Activated naive CD8-positive, alpha-beta T cell treated with anti-CD3 and anti-CD28 coated beads, Interleukin-2, amount 50 U/mL, for 16 hours (primary cell): ENCODE measurements at regions not wholly inside any gene's neighbourhood (a gene's known extent, or its start where the extent isn't known, plus 50 kb on each side); places are given as distances from the start of the nearest gene placed in this dataset.
"Not testable (repeated sequence)": the region's sequence is repeated elsewhere in the genome, so short reads cannot be mapped to it uniquely, and the experiment has no call there.

Source experiments
- DNase-seq: peaks from one replicate; pipeline ENCODE4 v3.0.0-alpha.2; 2020; ENCODE audit warnings: low read depth, low spot score

DNA sequence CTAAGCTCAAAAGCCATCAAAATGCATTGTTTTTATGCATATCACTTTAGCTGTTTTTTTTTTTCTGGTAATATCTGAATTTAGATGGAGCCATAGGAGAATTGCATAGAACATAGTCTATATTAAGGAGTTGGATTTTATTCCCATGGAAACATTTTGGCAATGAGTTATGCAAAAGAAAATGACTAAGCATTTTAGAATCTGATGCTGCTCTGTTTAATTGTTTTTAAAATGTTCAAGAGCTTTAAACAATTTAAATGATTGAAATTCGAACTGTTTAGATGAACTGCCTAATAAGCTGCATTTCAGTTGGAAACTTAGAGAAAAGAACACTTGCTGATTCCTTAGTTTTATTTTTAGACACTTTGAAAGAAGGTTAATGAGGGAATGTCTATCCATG lies 1531.5 kb upstream of the B3GALT2 start:
- no peak for DNase-seq

DNA sequence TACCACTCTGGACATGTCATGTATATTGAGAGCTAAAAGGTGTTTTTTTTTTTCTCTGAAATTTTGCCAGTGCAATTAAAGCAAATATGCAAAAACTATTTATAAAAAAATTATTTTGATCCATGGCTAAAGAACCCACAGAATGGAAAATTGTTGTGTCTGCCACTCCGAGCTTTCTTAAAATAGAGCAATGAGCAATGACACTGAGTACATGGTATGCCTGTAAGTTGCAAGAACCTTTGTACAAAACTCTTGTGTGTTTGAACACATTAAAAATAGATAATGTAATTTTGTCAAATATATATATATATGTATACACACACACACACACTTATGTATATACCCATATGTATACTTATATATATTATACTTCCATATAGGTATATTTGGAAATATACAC lies 1530.9 kb upstream of the B3GALT2 start:
- no peak for DNase-seq

DNA sequence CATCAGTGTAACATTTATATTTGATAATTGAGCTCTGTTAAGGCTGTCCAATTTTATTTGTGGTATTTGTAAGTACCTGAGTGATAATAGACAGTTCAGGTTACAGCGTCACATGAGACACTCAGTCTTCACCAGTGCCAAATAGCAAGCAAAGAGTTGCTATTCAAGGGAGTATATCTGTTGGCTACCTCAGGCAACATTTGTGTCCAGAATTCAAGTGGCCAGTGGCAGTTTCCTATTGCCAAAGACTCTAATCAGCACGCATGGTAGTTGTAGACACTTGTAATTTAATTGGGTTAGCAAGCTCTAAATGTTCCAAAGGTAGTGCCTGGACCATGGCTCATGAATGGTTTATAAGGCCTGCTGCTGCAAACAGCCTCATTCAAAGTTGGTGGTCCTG lies 1524.3 kb upstream of the B3GALT2 start:
- DNase-seq, result no peak

DNA sequence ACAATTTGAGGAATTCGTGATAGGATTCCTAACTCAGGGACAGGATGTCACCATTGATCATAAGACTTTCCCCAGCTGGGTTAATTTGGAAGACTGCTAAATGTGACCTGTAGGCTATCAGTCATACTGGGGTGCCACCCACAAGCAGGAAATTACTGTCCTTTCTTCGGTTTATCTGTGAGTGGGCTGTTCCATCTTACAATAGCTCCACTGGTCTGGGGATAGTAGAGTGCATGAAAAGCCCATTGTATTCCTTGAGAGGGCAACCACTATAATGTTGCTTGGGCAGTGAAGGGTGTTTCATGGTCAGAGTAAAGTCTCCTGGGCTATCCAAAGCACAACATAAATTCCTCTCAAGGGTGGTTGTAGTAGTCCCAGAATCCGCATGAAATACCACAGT lies 1523.0 kb upstream of the B3GALT2 start:
- DNase-seq, result no peak

DNA sequence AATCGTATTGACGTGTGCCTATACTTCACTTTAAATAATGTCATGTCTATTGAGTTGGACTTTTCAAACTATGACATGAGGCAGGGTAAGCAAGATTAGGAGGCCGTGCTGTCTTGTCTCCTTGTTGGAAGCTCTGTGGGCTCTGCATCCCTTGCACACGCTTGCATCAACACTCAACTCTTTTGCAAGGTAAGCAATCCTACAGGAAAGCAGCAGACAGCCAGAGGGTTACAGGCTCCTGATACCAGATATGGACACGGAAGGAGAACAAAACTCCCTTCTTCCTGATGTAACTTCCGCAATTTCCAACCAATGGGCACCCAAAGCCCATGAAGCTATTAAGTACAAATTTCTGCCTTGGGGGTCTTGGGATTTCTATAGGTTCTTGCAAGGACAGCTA lies 1520.7 kb upstream of the B3GALT2 start:
- DNase-seq, result no peak

DNA sequence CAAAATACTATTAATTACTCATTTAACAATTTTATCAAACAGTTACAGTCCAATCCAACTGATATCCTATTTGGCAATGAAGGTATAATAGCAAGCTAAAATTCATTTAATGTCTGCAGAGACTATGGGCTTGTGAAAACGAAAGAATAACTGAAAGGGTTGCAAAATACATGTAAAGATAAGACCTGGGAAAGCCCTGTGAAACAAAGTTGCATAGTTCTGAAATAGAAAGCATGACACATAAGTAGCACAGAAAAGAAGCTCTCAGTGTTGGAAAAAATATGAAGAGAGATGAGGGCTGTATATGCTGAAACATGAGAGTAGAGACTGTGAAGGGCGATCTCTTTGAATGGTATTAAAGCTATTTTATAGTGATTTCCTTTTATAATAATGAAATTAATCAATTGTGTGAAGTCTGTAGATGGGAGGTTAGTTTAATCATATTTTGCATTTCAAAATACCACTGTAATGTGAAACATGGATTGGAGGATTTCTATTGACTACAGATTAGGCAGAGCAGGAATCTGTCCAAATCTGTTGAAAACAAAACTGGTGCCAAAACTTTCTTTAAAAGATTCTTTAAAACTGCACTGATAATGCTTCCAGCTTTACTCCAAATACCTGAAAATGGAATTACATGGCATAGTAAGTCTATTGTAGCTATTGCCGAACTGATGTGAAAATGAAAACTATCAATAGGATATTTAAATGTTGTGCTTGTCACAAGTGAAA lies 1518.9 kb upstream of the B3GALT2 start:
- no peak for DNase-seq

DNA sequence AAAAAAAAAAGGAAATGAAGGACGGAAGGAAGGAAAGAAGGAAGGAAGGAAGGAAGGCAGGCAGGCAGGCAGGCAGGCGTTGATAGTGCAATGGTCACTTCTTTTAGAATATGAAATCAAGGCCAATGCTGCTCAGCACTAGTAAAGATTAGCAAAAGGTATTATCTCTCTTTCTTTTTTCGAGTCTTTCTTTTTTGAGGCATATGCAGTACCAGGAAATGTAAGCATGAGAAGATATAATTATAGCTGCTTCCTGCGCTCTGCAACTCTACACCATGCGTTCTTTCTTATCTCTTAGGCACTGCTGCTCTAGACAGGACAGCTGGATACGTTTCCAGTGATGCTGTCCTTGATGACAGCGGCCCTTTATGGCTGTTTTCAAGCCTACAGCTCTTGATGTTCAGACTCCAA lies 1512.5 kb upstream of the B3GALT2 start:
- no peak for DNase-seq

DNA sequence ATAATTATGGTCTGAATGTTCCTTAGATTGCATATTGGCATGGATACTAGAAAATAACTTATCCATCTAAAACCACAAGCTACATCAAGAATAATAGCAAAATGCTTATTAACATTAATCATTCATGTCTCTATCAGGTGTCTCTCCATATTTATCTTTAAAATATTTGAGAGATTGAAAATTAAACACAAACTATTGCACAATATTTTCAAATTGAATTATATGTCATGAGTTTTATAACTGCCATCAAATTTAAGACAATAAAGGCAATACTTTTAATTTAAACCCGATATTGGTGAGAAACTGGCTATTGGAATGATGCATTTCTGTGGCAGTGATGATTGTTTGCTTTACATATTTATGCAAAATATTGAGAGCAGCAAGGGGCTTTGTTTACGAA lies 1506.8 kb upstream of the B3GALT2 start:
- DNase-seq, result no peak

DNA sequence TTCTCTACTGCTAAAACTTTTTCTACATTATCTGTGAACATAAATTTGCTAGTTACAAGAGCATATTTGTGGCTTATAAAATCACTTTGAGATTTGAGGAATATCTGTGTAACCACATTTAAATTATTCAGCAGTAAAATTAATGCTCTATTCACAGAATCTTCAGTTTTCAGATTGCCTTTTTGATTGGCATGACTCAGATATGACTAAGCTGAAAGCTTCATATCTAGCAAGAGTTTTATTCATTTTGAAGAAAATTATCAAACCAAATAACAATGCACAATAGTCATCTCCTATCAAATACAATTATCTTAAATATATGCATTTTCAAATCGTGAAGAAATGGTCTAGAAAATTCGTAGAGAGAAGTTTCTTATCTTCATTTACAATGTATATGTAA lies 1498.2 kb upstream of the B3GALT2 start:
- no peak for DNase-seq

DNA sequence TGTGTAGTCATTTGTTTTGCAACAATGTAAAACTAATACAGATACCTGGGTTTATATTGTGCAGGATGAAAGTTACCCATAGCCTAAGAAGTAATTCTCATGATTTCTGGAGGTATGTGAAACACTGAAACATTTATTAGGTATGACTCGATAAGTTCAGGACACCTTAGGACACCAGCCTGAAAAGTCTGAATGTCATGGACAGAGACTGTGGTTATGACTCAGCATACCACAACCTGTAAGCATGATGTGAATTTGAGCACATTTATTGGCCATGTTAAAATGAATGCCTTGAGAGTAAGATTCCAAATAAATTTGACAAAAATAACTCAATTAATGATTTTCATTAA lies 1471.7 kb upstream of the B3GALT2 start:
- no peak for DNase-seq

DNA sequence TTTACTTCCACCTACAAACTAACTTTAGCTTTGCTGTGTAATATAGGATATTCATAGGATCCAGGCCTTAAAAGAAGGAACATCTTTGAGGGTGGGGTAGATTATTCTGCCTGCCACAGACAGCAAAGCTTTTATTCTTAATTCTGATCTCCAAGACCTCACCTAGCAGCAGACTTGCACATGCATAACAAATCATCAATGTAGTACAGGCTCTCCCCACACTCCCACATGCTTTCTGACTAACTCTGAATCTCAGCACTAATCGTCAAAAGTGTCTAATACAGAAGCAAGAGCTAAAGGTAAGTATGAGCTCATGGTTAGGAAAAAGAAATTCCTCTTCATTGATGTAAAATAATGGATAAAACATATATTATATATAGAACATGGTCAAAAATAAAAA lies 1468.5 kb upstream of the B3GALT2 start:
- no peak for DNase-seq

DNA sequence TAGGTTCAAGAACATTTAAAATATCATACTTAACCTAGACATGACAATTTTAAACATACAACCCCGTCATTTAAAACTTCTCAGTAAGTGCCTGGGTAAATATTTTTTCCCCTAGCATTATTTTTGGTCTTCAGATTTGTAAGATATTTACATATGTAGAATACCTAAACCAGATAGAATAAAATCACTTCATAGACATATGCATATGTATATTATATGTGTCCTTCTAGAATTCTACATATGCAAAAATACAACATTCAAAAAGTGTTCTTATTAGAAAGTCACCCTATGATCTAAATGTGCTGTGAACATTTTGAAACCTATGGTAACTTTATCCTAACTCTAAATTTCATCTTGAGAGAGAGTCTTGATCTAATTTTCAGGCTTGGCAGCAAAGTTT lies 1467.0 kb upstream of the B3GALT2 start:
- DNase-seq, result no peak

DNA sequence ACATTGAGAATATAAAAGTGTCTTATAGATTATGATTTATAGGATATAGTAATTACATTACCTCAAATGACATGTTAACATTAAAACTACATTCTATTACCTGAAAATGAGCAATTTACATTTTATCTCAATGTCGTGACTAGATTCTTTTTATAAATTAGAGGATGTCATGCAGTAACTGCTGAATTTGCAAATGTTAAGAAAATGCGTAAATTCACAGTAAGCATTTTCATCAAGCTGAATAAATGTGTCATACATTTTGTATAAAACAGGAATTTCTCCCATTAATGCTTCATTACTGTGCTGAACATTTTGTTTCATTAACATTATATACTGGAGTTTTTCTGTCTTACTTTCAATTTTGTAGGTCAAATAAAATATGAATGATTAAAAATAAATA lies 1460.7 kb upstream of the B3GALT2 start:
- DNase-seq, result no peak

DNA sequence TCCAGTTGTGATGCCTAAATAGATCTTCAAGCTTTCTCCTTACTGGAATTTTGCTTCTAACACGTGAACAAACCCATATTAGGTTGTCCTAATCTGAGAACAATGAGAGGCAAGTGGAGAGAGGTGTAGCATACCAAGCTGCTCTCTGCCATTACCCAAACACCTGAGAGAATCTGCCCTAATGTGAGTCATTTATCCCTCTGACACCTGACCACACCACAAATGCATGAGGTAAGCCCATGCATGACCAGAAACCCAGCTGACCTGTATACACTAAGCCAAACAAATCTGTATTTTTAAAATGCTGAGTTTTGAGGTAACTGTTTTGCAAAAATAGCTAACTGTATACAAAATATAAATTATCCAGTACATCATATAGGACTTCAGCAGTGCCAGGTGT lies 1458.1 kb upstream of the B3GALT2 start:
- no peak for DNase-seq

DNA sequence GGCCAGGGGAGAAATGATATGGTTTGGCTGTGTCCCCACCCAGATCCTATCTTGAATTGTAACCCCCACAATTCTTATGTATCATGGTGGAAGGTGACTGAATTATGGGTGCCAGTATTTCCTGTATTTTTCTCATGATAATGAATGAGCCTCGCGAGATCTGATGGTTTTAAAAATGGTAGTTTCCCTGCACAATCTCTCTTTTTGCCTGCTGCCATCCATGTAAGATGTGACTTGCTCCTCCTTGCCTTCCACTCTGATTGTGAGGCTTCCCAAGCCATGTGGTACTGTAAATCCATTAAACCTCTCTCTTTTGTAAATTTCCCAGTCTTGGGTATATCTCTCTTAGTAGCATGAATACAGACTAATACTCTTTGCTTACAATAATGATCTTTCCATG lies 1453.9 kb upstream of the B3GALT2 start:
- no peak for DNase-seq

DNA sequence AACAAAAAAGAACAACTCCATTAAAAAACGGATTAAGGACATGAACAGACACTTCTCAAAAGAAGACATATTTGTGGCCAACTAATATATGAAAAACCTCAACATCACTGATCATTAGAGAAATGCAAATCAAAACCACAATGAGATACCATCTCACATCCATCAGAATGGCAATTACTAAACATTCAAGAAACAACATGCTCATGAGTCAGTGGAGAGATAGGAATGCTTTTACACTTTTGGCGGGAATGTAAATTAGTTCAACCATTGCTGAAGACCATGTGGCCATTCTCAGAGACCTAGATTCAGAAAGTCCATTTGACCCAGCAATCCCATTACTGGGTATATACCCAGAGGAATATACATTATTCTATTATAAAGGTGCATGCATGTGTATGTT lies 1442.6 kb upstream of the B3GALT2 start:
- DNase-seq, result no peak

DNA sequence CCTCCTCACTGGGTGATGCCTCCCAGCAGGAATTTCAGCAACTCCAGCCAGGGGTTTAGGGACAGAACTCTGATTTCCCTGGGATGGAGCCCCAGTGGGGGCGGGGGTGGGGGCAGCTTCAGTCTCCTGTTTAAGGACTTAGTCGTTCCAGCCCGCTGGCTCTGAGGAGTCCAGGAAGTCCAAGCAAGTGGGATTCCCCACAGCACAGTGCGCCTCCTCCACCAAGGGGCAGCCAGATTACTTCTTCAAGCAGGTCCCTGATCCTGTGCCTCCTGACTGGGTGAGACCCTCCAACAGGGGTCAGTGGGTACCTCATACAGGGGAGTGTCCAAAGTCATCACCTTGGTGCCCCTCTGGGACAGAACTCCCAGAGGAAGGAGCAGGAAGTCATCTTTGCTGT lies 1438.4 kb upstream of the B3GALT2 start:
- no peak for DNase-seq

DNA sequence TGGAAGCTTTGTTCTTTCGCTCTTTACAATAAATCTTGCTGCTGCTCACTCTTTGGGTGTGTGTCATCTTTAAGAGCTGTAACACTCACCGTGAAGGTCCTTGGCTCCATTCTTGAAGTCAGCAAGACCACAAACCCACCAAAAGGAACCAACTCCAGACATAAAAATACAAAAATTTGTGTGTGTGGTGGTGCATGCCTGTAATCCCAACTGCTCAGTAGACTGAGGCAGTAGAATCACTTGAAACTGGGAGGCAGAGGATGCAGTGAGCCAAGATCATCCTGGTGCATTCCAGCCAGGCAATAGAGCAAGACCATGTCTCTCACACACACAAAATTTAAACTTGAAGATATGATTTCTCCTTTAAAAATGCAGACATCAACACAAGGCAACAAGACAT lies 1431.7 kb upstream of the B3GALT2 start:
- no peak for DNase-seq

DNA sequence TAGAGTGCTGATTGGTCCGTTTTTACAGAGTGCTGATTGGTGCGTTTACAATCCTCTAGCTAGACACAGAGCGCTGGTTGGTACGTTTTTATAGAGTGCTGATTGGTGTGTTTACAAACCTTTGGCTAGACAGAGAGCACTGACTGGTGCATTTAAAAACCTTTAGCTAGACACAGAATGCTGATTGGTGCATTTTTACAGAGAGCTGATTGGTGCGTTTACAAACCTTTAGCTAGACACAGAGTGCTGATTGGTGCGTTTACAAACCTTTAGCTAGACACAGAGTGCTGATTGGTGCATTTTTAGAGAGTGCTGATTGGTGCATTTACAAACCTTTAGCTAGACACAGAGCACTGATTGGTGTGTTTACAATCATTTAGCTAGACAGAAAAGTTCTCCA lies 1430.9 kb upstream of the B3GALT2 start:
- not testable (repeated sequence) for DNase-seq

DNA sequence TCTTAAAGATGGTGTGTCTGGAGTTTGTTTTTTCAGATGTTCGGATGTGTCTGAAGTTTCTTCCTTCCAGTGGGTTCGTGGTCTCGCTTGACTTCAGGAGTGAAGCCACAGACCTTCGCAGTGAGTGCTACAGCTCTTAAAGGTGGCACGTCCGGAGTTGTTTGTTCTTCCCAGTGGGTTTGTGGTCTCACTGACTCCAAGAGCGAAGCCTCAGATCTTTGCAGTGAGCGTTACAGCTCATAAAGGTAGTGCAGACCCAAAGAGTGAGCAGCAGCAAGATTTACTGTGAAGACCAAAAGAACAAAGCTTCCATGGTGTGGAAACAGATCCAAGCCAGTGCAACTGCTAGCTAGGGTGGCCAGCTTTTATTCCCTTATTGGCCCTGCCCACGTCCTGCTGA lies 1430.4 kb upstream of the B3GALT2 start:
- DNase-seq, result no peak

DNA sequence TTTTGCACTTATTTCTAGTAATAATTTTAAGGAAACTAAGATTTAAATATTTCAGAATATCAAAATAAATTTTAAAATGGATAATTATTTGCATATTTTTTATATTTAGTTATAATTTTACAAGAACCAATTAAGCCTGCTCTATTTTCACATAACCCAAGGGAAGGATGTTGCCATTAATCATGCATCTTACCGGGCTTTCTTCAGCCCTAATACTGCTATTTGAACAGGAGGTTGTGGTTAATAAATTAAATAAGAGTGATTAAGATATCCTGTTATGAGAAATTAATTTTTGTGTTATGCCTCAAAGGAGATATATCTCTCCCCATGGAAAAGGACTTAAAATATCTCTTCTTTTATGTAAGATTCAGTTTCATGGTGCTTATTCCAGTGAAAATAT lies 1415.8 kb upstream of the B3GALT2 start:
- no peak for DNase-seq

DNA sequence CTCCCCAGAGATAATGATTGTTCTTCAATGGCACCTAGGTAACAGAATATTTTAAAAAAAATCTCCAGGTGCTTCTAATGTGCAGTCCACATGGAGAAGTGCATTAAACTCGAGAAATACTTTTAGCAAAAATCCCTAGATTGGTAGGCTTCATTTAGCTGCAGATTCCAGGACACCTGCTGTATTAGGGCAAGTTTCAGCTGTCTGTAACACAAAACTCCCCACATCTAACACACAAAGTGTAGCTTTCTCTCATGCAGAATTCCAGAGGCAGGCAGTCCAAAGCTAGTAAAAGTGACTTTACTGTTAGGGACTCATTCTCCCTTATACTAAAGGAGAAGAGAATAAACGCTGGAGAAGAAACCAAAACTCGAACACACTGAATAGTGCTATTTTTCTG lies 1414.3 kb upstream of the B3GALT2 start:
- DNase-seq, result no peak

DNA sequence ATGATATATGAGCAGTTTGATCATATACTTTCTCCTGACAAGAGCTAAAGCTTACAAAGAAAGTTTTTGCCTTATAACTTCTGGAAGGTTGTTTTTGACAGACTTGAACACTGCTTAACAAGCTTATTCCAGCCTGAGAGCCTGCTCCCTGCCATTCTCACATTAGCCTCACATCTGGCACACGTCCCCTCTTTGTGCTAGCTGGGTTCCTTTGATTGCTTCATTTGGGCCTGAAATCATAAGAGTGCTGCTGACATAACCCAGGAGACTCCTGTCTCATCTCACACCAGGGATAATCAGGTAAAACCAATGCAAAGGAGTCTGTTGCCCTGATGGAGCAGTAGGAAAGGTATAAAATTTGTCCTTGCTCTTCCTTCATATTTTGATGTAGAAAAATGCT lies 1411.7 kb upstream of the B3GALT2 start:
- no peak for DNase-seq

DNA sequence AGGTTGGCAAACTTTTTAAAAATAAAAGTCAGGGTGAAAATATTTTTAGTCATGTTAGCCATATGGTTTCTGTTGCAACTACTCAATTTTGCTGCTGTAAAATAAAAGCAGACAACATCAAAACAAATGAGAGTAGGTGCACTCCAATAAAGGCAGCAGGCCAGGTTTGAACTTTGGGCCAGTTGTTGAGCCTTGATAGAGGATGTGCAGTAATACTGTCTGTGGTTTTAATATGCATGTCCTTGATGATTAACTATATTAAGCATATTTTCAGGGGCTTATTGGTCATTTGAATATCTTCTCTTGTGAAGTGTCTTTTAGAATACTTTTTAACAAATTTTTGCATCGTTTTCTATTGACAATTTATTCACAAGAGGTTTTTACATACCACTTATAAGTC lies 1399.9 kb upstream of the B3GALT2 start:
- DNase-seq, result no peak
